Stimulated activated CD8-positive, alpha-beta memory T cell treated with anti-CD3 and anti-CD28 coated beads, Interleukin-7, amount 100 ng/mL, for 1 hour (primary cell): ENCODE measurements at regions not wholly inside any gene's neighbourhood (a gene's known extent, or its start where the extent isn't known, plus 50 kb on each side); places are given as distances from the start of the nearest gene placed in this dataset.

ENCODE experiments used
- DNase-seq, 2 donors: peaks; one replicate each; pipeline ENCODE4 v3.0.0-alpha.2; 2020; ENCODE audit warnings: low read depth in 2 of 2

GRCh38 chr16:85376292-85377095, 236.6 kb upstream of the GSE1 start:
- no peak for DNase-seq

GRCh38 chr16:85377388-85378144, 235.6 kb upstream of the GSE1 start:
- DNase-seq: no peak

- DNase-seq: no peak
Observed at GRCh38 chr16:85378145-85379040, 234.7 kb upstream of the GSE1 start.

GRCh38 chr16:85379041-85380001, 233.8 kb upstream of the GSE1 start:
- DNase-seq: no peak

GRCh38 chr16:85380002-85380395, 233.1 kb upstream of the GSE1 start:
- DNase-seq: no peak

- no peak for DNase-seq
Observed at GRCh38 chr16:85380905-85381737, 232.0 kb upstream of the GSE1 start.

- DNase-seq: no peak
Observed at GRCh38 chr16:85381738-85382592, 231.2 kb upstream of the GSE1 start.

GRCh38 chr16:85382717-85383118, 230.4 kb upstream of the GSE1 start:
- DNase-seq: no peak

GRCh38 chr16:85383836-85384832, 229.0 kb upstream of the GSE1 start:
- DNase-seq: no peak

GRCh38 chr16:85384833-85385462, 228.2 kb upstream of the GSE1 start:
- DNase-seq: no peak

- DNase-seq: no peak
Observed at GRCh38 chr16:85385463-85386331, 227.4 kb upstream of the GSE1 start.

GRCh38 chr16:85386467-85387170, 226.5 kb upstream of the GSE1 start:
- DNase-seq: no peak

GRCh38 chr16:85387171-85387507, 226.0 kb upstream of the GSE1 start:
- no peak for DNase-seq

GRCh38 chr16:85387731-85388295, 225.3 kb upstream of the GSE1 start:
- no peak for DNase-seq

GRCh38 chr16:85389679-85390470, 223.2 kb upstream of the GSE1 start:
- no peak for DNase-seq
